SJCRH30 (cell line): ENCODE measurements at regions not wholly inside any gene's neighbourhood (a gene's known extent, or its start where the extent isn't known, plus 50 kb on each side); places are given as distances from the start of the nearest gene placed in this dataset.

Experiments used
- DNase-seq, 2 experiments: peaks; one replicate each; pipeline ENCODE4 v3.0.0-alpha.2; 2015 to 2020
- H3K27ac ChIP-seq: fragments of 250-450 bp; sonication (Bioruptor Pico); 2 replicates; pipeline ENCODE4 v1.5.1; 2020; ENCODE audit warnings: mild to moderate bottlenecking, moderate library complexity
- H3K27me3 ChIP-seq: fragments of 250-450 bp; sonication (Bioruptor Pico); 2 replicates; pipeline ENCODE4 v1.5.1; 2020; ENCODE audit warnings: mild to moderate bottlenecking, moderate library complexity
- H3K36me3 ChIP-seq: fragments of 250-450 bp; sonication (Bioruptor Pico); 2 replicates; pipeline ENCODE4 v1.5.1; 2020; ENCODE audit warnings: mild to moderate bottlenecking, moderate library complexity
- H3K4me1 ChIP-seq: fragments of 250-450 bp; sonication (Bioruptor Pico); 2 replicates; pipeline ENCODE4 v1.5.1; 2020; ENCODE audit warnings: mild to moderate bottlenecking, moderate library complexity
- H3K4me3 ChIP-seq: fragments of 250-450 bp; sonication (Bioruptor Pico); 2 replicates; pipeline ENCODE4 v1.5.1; 2020; ENCODE audit warnings: mild to moderate bottlenecking, moderate library complexity
- H3K9me3 ChIP-seq: fragments of 250-450 bp; sonication (Bioruptor Pico); replicated peaks from 2 replicates; pipeline ENCODE4 v1.5.1; 2020; ENCODE audit warnings: mild to moderate bottlenecking, moderate library complexity

DNA sequence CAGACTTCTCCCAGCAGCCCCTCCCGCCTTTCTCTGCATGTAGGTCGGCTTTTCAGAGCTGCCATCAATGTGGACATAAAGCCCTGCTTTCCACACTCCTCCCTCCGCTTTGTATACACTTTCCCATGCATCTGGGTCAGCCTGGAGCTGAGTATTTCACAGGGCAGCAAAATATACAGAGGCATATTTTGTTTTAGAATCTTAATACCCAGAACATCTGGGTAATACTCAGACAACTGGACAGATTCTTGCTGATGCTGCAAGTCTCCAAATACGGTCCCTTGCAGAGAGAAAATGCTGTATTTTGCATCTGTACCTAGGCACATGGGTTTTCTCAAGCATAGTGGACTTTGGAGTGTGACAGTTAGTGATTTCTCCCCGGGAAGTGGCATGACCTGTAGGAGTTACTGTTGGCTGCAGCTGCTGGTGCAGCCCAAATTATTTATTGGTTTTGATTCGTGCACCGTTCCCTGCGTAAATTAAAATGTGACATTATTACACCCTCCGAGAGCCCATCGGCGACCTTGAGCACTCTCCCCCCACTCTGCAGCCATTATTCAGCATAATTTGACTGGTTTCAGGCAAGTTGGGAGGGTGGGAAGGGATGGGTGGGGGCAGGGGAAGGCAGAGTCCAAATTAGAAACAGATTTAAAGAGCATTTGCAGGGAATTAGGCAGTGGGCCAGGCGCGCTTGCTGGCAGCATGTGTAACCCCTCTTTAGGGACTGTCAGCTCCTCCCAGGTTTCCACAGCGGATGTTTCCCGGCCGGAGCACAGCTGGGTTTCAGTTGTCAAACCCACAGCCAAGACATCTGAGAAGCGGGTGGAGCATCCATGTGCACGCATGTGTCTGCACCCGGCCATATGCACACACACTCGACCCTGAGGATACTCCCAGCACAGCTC is 100.8 kb downstream of the CPN2 start:
- Histone ChIP-seq H3K27ac (no peak overlapping the region), H3K27me3 (no peaks in the 10 kb centered on the region; the same call in 1 of the 2 replicates), H3K36me3 (no peaks in the 10 kb centered on the region), H3K4me3 (peak overlapping the region; percentile 8), H3K9me3 (no peaks in the 10 kb centered on the region), H3K4me1 (peaks cover 19% of the 10 kb centered on the region)
- peak; percentile 77 to 83 for DNase-seq

DNA sequence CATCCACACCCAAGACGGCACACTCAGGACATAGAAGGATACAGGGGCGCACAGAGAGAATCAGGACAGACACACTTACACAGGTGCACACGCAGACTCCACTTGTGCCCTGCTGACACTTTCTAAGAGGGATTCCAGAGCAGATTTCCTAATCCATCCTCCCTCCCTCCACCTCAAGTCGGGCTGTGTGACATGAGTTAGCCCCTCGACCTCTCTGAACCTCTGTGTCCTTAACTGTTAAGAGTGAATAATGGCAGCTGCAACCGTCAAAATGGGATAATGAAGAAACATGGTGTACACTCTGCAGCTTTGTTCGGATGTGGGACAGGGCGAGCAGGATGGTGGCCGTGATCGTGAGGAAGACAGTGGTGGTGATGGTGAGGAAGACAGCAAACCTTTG is 100.1 kb downstream of the CPN2 start:
- no peak for DNase-seq
- Histone ChIP-seq H3K36me3 (no peaks in the 10 kb centered on the region), H3K4me1 (peaks cover 17% of the 10 kb centered on the region), H3K27me3 (no peaks in the 10 kb centered on the region; the same call in 1 of the 2 replicates), H3K4me3 (peak overlapping the region; percentile 8; the same call in 1 of the 2 replicates), H3K9me3 (no peaks in the 10 kb centered on the region), H3K27ac (no peak overlapping the region)

DNA sequence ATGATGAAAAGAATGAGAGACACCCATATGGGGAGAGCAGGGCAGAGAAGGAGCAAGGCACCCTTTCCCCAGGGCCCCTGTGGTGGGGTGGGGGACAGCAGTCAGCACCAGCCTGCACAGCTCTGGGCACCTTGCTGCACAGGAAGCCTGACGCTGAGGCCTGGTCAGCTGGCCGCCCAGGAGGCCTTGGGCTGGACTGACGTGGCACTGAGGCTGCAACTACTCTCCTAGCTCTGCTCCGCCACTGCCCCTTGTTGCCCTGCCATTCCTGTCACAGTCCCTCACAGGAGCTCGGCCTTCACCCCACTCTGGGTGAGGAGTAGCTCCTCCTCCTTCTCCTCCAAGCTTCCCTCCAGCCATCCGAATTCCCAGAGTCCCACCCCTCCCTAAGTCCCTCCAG is 99.7 kb downstream of the CPN2 start:
- Histone ChIP-seq H3K4me3 (no peak overlapping the region), H3K36me3 (no peaks in the 10 kb centered on the region), H3K27me3 (no peaks in the 10 kb centered on the region; the same call in 1 of the 2 replicates), H3K4me1 (peaks cover 16% of the 10 kb centered on the region), H3K27ac (no peak overlapping the region), H3K9me3 (no peaks in the 10 kb centered on the region)
- DNase-seq = no peak

DNA sequence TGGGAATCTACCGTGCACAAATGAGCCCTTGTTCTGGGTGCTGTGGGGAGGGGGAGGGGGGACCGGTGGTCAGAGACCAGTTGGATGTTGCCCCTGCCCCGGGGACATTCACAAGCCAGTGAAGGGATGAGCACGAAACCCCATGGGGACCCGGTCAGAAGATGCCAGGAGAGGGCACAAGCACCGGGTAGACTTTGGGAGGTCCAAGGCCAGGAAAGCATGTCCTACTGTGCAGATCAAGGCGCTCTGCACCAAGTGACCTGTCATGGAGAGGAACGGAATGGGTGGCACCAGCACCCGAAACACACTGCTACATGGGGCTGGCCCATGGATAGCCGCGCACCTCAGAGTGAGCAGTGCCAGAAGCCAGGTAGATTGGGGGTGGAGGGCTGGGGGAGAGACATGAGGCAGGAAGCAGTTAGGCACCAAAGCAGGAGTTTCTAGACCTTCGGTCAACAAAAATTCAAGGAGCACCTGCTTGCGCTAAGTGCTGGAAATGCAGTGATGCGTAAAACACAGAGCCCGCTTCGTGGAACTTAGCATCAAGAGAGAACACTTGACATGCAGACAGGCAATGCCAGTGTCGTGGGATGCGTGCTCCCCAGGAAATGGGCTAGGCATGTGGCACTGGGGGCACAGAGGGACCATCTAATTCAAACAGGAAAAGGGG is 99.1 kb downstream of the CPN2 start:
- Histone ChIP-seq H3K9me3 (no peaks in the 10 kb centered on the region), H3K4me1 (peaks cover 16% of the 10 kb centered on the region)

DNA sequence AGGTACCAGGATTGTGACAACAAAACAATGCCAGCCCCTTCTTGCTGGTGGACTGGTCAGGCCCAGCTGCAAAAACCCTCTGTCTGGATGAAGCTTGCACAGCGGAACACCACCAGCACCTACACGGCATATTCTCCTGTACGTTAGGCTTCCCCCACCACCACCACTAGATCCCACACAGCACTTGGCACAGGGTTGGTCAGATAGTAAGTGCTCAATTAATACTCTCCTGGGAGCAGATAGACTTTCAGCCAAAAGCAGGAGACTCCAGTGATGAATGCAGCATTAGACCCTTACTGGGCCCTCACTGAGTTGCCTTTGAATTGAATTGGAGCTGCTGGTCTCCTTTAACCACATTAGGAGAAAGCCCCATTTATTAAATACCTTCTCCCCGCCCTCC is 97.9 kb downstream of the CPN2 start:
- Histone ChIP-seq H3K4me3 (no peak overlapping the region), H3K9me3 (peaks cover 6% of the 10 kb centered on the region), H3K36me3 (no peaks in the 10 kb centered on the region), H3K4me1 (peaks cover 16% of the 10 kb centered on the region), H3K27me3 (no peaks in the 10 kb centered on the region), H3K27ac (no peak overlapping the region)
- DNase-seq = no peak

More for the DNA sequence above, 99.1 kb downstream of the CPN2 start:
- no peak overlapping the region for H3K4me3 ChIP-seq
- H3K36me3 ChIP-seq = no peaks in the 10 kb centered on the region
- no peaks in the 10 kb centered on the region for H3K27me3 ChIP-seq
- no peak for DNase-seq
- H3K27ac ChIP-seq = no peak overlapping the region

DNA sequence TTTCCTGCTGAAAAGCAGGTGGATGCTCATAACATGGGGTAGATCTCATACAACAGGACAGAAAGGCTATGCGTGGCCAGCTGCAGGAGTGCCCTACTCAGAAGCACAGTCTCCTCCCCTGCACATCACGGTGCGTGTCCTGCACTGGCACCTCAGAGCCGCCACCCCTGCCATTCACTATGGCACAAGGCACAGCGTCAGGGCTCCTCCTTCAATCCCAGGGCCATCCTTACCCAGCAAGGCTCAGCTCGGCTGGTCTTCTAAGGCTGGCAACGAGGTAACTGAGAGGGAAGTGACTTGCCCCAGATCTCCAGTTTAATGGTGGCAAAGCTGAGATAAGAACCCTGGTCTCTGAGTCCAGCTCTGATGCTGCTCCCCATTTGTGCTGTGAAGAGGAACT is 97.1 kb downstream of the CPN2 start:
- Histone ChIP-seq H3K27me3 (no peaks in the 10 kb centered on the region), H3K9me3 (peaks cover 9% of the 10 kb centered on the region), H3K27ac (no peak overlapping the region), H3K4me1 (peaks cover 14% of the 10 kb centered on the region), H3K36me3 (no peaks in the 10 kb centered on the region), H3K4me3 (no peak overlapping the region)
- no peak for DNase-seq

DNA sequence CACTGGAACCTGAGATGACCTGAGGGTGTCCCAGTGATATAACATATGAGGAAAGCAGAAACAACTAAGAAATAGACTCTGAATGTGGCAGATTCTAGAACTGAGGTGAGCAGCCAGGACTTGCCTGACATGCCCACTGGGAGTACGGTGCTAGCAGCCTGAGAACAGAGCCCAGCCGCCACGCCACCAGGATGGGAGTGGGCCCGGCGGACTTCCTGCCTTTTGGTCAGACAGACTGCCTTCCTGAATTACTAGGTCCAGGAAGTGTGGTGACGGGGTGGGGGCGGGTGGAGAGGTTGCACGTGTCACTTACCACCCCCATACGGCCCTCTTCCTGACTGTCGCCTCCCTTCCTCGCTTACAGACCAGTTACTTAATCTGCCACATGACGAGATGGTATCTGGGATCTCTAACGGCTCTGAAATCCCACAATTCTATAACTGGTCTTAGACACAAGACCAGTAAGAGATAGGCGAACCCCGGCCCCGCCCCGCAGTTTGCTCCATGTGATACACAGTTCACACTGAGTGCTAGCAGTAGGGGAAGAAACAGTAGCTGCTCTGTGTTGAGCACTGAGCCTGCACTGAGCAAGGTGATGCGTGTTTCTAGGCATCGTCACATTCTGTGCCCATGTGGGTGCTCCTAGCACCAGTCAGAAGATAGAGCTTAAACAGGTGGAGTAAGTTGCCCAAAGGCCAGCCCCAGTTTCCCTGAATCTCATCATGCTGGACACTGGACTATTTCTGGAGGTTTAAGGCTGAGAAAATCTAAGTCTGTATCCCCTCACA is 95.7 kb downstream of the CPN2 start:
- Histone ChIP-seq H3K4me1 (peaks cover 7% of the 10 kb centered on the region), H3K27me3 (no peaks in the 10 kb centered on the region), H3K27ac (peak overlapping the region; percentile 47), H3K4me3 (peak overlapping the region; percentile 36), H3K9me3 (peaks cover 9% of the 10 kb centered on the region), H3K36me3 (no peaks in the 10 kb centered on the region)
- DNase-seq = peak; percentile 66 to 75

DNA sequence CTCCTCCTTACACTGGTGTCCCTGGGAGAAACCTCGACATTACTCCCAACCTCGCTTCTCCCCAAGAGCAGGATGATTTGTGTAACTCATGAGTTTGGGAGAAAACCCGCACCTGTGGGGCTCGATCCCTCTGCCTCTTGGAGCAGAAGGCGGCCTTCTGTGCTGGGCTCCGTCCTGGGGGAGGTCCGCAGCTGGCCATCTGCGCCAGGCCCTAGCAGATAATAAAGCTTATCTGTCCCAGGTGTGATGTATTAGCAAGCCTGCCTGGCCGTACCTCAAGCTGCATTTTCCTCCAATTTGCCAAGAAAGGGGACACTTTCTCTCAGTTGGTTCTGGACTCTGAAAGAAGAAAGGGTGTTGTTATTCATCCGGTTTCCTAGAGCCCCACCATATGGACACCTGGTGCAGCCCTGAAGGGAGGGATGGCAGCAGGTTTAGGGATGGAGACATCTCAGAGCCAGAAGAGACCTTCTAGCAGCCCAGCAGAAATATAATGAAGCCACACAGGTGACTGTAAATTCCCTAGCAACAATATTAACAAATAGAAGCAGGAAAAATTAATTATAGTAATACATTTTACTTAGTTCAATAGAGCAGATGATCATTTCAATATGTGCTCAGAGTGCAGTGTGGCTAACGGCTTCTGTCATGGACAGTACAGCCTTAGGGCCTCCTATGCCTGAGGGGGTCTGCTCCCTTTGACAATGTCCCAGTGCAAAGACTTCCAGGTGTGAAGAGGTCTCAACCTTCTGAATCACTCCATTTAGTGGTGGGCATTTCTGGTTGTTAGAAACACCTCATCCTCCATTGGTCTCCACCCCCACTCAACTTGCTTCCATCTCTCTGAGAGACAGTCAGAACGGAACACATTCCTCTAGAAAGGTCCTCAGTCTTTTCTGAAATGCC is 94.8 kb downstream of the CPN2 start:
- Histone ChIP-seq H3K9me3 (peaks cover 9% of the 10 kb centered on the region), H3K27me3 (no peaks in the 10 kb centered on the region), H3K4me3 (no peak overlapping the region), H3K4me1 (peaks cover under 1% of the 10 kb centered on the region; the same call in 1 of the 2 replicates), H3K27ac (no peak overlapping the region), H3K36me3 (no peaks in the 10 kb centered on the region)
- DNase-seq = no peak

DNA sequence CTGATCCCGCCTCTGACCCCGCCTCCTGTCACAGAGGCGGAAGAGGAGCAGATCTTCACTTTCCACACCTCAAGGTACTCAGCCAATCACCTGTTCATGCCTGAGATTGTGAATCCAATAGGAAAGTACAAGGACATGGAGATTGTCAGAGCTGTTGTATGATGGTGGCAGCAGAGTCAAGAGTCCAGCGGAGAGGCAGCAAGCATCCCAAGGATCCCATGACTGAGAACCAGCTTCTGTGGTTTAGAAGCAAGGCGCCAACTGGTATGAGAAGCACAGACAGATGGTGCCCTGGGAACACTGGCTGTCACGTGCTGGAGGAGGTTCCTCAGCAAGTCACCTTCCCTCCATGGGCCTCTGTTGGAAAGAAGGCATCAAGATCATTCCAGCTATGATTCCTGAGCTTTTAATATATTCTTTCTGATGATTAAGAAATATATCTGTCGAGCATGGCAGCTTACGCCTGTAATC is 93.9 kb downstream of the CPN2 start:
- H3K27ac ChIP-seq = no peak overlapping the region
- DNase-seq = peak; percentile 57 to 70
- no peak overlapping the region for H3K4me3 ChIP-seq
- H3K27me3 ChIP-seq = no peaks in the 10 kb centered on the region
- H3K9me3 ChIP-seq = peaks cover 9% of the 10 kb centered on the region
- no peaks in the 10 kb centered on the region; the same call in 1 of the 2 replicates for H3K4me1 ChIP-seq
- H3K36me3 ChIP-seq = no peaks in the 10 kb centered on the region

DNA sequence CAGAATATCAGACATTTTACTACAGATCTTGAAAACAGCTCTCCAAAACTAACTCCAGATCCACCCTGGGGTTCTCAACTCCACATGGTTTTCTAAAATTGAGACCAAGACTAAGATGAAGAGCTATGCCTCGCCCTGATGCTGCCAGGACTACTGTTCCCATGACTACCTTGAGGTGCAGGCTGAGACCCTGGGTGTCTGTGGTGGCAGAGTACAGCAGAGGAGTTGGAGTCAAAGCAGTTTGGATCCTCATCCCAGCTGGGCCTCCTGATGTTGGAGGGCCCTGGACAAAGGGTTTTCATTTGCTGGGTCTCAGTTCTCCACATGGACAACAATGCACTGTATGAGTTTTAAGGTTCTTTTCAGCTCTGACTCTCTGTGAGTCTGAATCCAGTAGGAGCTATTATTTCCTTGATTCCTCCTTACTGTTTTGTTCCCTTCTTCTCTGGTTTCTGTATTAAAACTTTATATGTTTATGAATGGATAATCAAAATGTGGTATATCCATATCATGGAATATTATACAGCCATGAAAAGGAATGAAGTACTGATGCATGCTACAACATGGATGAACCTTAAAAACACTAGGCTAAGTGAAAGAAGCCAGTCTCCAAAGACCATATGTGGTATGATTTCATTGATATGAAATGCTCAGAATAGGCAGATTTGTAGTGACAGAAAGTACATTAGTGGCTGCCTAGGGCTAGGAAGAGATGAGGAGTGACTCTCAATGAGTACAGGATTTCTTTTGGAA is 93.0 kb downstream of the CPN2 start:
- DNase-seq = no peak
- H3K27me3 ChIP-seq = no peaks in the 10 kb centered on the region

DNA sequence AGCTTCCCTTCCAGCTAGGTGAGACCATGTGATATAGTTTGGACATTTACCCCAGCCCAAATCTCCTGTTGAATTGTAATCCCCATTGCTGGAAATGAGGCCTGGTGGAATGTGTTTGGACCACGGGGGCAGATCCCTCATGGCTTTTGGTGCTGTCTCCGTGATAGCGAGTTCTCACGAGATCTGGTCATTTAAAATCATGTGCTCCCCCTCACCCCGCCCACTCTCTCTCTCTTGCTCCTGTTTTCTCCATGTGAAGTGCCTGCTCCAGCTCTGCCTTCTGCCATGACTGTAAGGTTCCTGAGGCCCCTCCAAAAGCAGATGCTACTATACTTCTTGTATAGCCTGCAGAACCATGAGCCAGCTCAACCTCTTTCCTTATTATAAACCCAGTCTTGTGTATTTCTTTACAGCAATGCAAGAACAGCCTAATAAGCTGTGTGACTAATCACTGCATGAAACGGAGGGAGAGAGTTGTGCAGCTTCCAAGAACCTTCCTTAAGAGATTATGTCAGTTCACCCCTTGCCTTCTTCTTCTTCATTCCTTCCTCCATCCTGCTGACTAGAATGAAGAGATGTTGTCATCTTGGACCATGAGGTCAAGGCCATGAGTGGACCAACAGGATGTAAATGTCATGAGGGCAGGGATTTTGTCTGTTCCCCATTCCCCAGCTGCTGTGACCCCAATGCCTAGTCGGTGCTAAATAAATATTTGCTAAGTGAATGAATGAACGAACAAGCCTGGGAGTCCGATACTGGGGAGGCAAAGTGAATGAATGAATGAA is 91.0 kb downstream of the CPN2 start:
- H3K27ac ChIP-seq = no peak overlapping the region
- no peaks in the 10 kb centered on the region; the same call in 1 of the 2 replicates for H3K4me1 ChIP-seq
- H3K36me3 ChIP-seq = no peaks in the 10 kb centered on the region
- H3K9me3 ChIP-seq = peaks cover 9% of the 10 kb centered on the region
- H3K4me3 ChIP-seq = no peak overlapping the region
- no peak for DNase-seq
- H3K27me3 ChIP-seq = no peaks in the 10 kb centered on the region

More for the DNA sequence above, 93.0 kb downstream of the CPN2 start:
- H3K27ac ChIP-seq = no peak overlapping the region
- peaks cover 9% of the 10 kb centered on the region for H3K9me3 ChIP-seq
- H3K4me1 ChIP-seq = no peaks in the 10 kb centered on the region; the same call in 1 of the 2 replicates
- no peaks in the 10 kb centered on the region for H3K36me3 ChIP-seq
- H3K4me3 ChIP-seq = no peak overlapping the region

DNA sequence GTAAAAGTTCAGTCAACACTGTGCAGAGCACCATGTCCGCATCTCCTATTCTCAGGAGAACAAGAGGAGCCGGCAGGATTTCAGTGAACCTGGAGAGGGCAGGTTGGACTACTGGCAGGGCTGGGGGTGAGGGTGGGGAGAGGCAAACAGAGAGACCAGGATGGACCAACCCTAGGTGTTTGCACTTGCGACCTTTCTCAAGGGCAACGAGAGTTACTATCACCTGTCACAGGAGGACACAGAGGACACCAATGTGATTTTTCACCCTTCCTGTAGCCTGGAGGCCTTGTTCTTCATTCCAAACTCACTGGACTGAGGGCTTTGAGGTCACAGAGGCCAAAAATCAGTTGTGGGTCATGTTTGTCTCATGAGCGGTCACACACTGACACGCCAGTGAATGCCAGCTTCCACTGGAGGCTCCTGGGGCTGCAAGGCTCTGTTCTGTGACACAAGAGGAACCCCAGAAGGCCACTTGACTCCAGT is 89.5 kb downstream of the CPN2 start:
- Histone ChIP-seq H3K9me3 (peaks cover 9% of the 10 kb centered on the region), H3K4me1 (peaks cover 9% of the 10 kb centered on the region), H3K27me3 (no peaks in the 10 kb centered on the region), H3K27ac (no peak overlapping the region), H3K4me3 (no peak overlapping the region), H3K36me3 (no peaks in the 10 kb centered on the region)
- DNase-seq = no peak
